ENCODE measurements at regions not wholly inside any gene's neighbourhood (a gene's known extent, or its start where the extent isn't known, plus 50 kb on each side); places are given as distances from the start of the nearest gene placed in this dataset.

GRCh38 chr6:147621263-147621662 lies 112.8 kb downstream of the SAMD5 start:
- no peaks in the 10 kb centered on the region for H3K36me3 ChIP-seq (ENCODE audit: control insufficient read depth, insufficient read depth, low read length, severe bottlenecking)
- no peaks in the 10 kb centered on the region for H3K9me3 ChIP-seq (ENCODE audit: control insufficient read depth, low read length)
- H3K4me1 ChIP-seq (ENCODE audit: control insufficient read depth, insufficient read depth, low read length), result no peaks in the 10 kb centered on the region
- DNase-seq (ENCODE audit: low read depth), result peak; percentile 72
- H3K4me3 ChIP-seq (ENCODE audit: low read length), result no peak overlapping the region
- H3K9ac ChIP-seq (ENCODE audit: low read length), result no peak overlapping the region
- H3K27me3 ChIP-seq (replicated peaks; ENCODE audit: control insufficient read depth, insufficient read depth, low read length), result no peaks in the 10 kb centered on the region

- H3K4me1 ChIP-seq (ENCODE audit: control insufficient read depth, insufficient read depth, low read length), result no peaks in the 10 kb centered on the region
- no peak overlapping the region for H3K9ac ChIP-seq (ENCODE audit: low read length)
- H3K4me3 ChIP-seq (ENCODE audit: low read length), result no peak overlapping the region
- no peaks in the 10 kb centered on the region for H3K9me3 ChIP-seq (ENCODE audit: control insufficient read depth, low read length)
- no peaks in the 10 kb centered on the region for H3K27me3 ChIP-seq (replicated peaks; ENCODE audit: control insufficient read depth, insufficient read depth, low read length)
- no peaks in the 10 kb centered on the region for H3K36me3 ChIP-seq (ENCODE audit: control insufficient read depth, insufficient read depth, low read length, severe bottlenecking)
- no peak for DNase-seq (ENCODE audit: low read depth)
Measured at GRCh38 chr6:147621961-147622360, 113.5 kb downstream of the SAMD5 start.

GRCh38 chr6:147624946-147625515 lies 116.5 kb downstream of the SAMD5 start:
- no peak overlapping the region for H3K4me3 ChIP-seq (ENCODE audit: low read length)
- peak; percentile 37 for DNase-seq (ENCODE audit: low read depth)
- H3K36me3 ChIP-seq (ENCODE audit: control insufficient read depth, insufficient read depth, low read length, severe bottlenecking), result no peaks in the 10 kb centered on the region
- no peak overlapping the region for H3K9ac ChIP-seq (ENCODE audit: low read length)
- H3K27me3 ChIP-seq (replicated peaks; ENCODE audit: control insufficient read depth, insufficient read depth, low read length), result no peaks in the 10 kb centered on the region
- H3K4me1 ChIP-seq (ENCODE audit: control insufficient read depth, insufficient read depth, low read length), result no peaks in the 10 kb centered on the region
- H3K9me3 ChIP-seq (ENCODE audit: control insufficient read depth, low read length), result no peaks in the 10 kb centered on the region

- Histone ChIP-seq H3K9me3 (ENCODE audit: control insufficient read depth, low read length) (no peaks in the 10 kb centered on the region), H3K36me3 (ENCODE audit: control insufficient read depth, insufficient read depth, low read length, severe bottlenecking) (no peaks in the 10 kb centered on the region), H3K9ac (ENCODE audit: low read length) (no peak overlapping the region), H3K4me3 (ENCODE audit: low read length) (no peak overlapping the region), H3K27me3 (replicated peaks; ENCODE audit: control insufficient read depth, insufficient read depth, low read length) (no peaks in the 10 kb centered on the region), H3K4me1 (ENCODE audit: control insufficient read depth, insufficient read depth, low read length) (no peaks in the 10 kb centered on the region)
- no peak for DNase-seq (ENCODE audit: low read depth)
Measured at GRCh38 chr6:147625946-147626345, 117.5 kb downstream of the SAMD5 start.

- no peaks in the 10 kb centered on the region for H3K27me3 ChIP-seq (replicated peaks; ENCODE audit: control insufficient read depth, insufficient read depth, low read length)
Measured at GRCh38 chr6:147627411-147627810, 118.9 kb downstream of the SAMD5 start.

GRCh38 chr6:147633191-147633590 lies 124.7 kb downstream of the SAMD5 start:
- DNase-seq (ENCODE audit: low read depth), result peak; percentile 39

More at GRCh38 chr6:147627411-147627810, 118.9 kb downstream of the SAMD5 start:
- H3K36me3 ChIP-seq (ENCODE audit: control insufficient read depth, insufficient read depth, low read length, severe bottlenecking), result no peaks in the 10 kb centered on the region
- no peak overlapping the region for H3K4me3 ChIP-seq (ENCODE audit: low read length)
- no peak overlapping the region for H3K9ac ChIP-seq (ENCODE audit: low read length)
- no peak for DNase-seq (ENCODE audit: low read depth)
- H3K4me1 ChIP-seq (ENCODE audit: control insufficient read depth, insufficient read depth, low read length), result no peaks in the 10 kb centered on the region
- no peaks in the 10 kb centered on the region for H3K9me3 ChIP-seq (ENCODE audit: control insufficient read depth, low read length)

GRCh38 chr6:147637620-147638195 lies 129.2 kb downstream of the SAMD5 start:
- Histone ChIP-seq H3K4me1 (ENCODE audit: control insufficient read depth, insufficient read depth, low read length) (no peaks in the 10 kb centered on the region), H3K36me3 (ENCODE audit: control insufficient read depth, insufficient read depth, low read length, severe bottlenecking) (no peaks in the 10 kb centered on the region), H3K4me3 (ENCODE audit: low read length) (no peak overlapping the region), H3K9me3 (ENCODE audit: control insufficient read depth, low read length) (no peaks in the 10 kb centered on the region), H3K9ac (ENCODE audit: low read length) (no peak overlapping the region), H3K27me3 (replicated peaks; ENCODE audit: control insufficient read depth, insufficient read depth, low read length) (peaks cover 4% of the 10 kb centered on the region)
- DNase-seq (ENCODE audit: low read depth), result no peak

More at GRCh38 chr6:147633191-147633590, 124.7 kb downstream of the SAMD5 start:
- Histone ChIP-seq H3K4me1 (ENCODE audit: control insufficient read depth, insufficient read depth, low read length) (no peaks in the 10 kb centered on the region), H3K36me3 (ENCODE audit: control insufficient read depth, insufficient read depth, low read length, severe bottlenecking) (no peaks in the 10 kb centered on the region), H3K4me3 (ENCODE audit: low read length) (no peak overlapping the region), H3K9ac (ENCODE audit: low read length) (no peak overlapping the region), H3K27me3 (replicated peaks; ENCODE audit: control insufficient read depth, insufficient read depth, low read length) (no peaks in the 10 kb centered on the region), H3K9me3 (ENCODE audit: control insufficient read depth, low read length) (no peaks in the 10 kb centered on the region)

GRCh38 chr6:147639279-147639678 lies 130.8 kb downstream of the SAMD5 start:
- H3K4me1 ChIP-seq (ENCODE audit: control insufficient read depth, insufficient read depth, low read length), result no peaks in the 10 kb centered on the region
- no peak for DNase-seq (ENCODE audit: low read depth)
- H3K9me3 ChIP-seq (ENCODE audit: control insufficient read depth, low read length), result no peaks in the 10 kb centered on the region

GRCh38 chr6:147640606-147641005 lies 132.1 kb downstream of the SAMD5 start:
- Histone ChIP-seq H3K36me3 (ENCODE audit: control insufficient read depth, insufficient read depth, low read length, severe bottlenecking) (no peaks in the 10 kb centered on the region), H3K9ac (ENCODE audit: low read length) (no peak overlapping the region), H3K4me1 (ENCODE audit: control insufficient read depth, insufficient read depth, low read length) (no peaks in the 10 kb centered on the region), H3K27me3 (replicated peaks; ENCODE audit: control insufficient read depth, insufficient read depth, low read length) (peaks cover 4% of the 10 kb centered on the region), H3K9me3 (ENCODE audit: control insufficient read depth, low read length) (no peaks in the 10 kb centered on the region), H3K4me3 (ENCODE audit: low read length) (no peak overlapping the region)
- DNase-seq (ENCODE audit: low read depth), result no peak

More at GRCh38 chr6:147639279-147639678, 130.8 kb downstream of the SAMD5 start:
- Histone ChIP-seq H3K36me3 (ENCODE audit: control insufficient read depth, insufficient read depth, low read length, severe bottlenecking) (no peaks in the 10 kb centered on the region), H3K4me3 (ENCODE audit: low read length) (no peak overlapping the region), H3K9ac (ENCODE audit: low read length) (no peak overlapping the region), H3K27me3 (replicated peaks; ENCODE audit: control insufficient read depth, insufficient read depth, low read length) (peaks cover 4% of the 10 kb centered on the region)

- no peak for DNase-seq (ENCODE audit: low read depth)
- Histone ChIP-seq H3K9me3 (ENCODE audit: control insufficient read depth, low read length) (no peaks in the 10 kb centered on the region), H3K27me3 (replicated peaks; ENCODE audit: control insufficient read depth, insufficient read depth, low read length) (peaks cover 4% of the 10 kb centered on the region), H3K36me3 (ENCODE audit: control insufficient read depth, insufficient read depth, low read length, severe bottlenecking) (no peaks in the 10 kb centered on the region), H3K4me3 (ENCODE audit: low read length) (no peak overlapping the region), H3K9ac (ENCODE audit: low read length) (no peak overlapping the region), H3K4me1 (ENCODE audit: control insufficient read depth, insufficient read depth, low read length) (no peaks in the 10 kb centered on the region)
Measured at GRCh38 chr6:147641511-147641910, 133.0 kb downstream of the SAMD5 start.

- Histone ChIP-seq H3K9ac (ENCODE audit: low read length) (no peak overlapping the region), H3K36me3 (ENCODE audit: control insufficient read depth, insufficient read depth, low read length, severe bottlenecking) (no peaks in the 10 kb centered on the region), H3K9me3 (ENCODE audit: control insufficient read depth, low read length) (no peaks in the 10 kb centered on the region), H3K4me3 (ENCODE audit: low read length) (no peak overlapping the region), H3K4me1 (ENCODE audit: control insufficient read depth, insufficient read depth, low read length) (no peaks in the 10 kb centered on the region), H3K27me3 (replicated peaks; ENCODE audit: control insufficient read depth, insufficient read depth, low read length) (peaks cover 4% of the 10 kb centered on the region)
- DNase-seq (ENCODE audit: low read depth), result peak; percentile 73
Measured at GRCh38 chr6:147642458-147642857, 134.0 kb downstream of the SAMD5 start.
